Activated gamma-delta T cell treated with Interleukin-2 at 50 U/mL for 16 hours (primary cell): ENCODE measurements at regions not wholly inside any gene's neighbourhood (a gene's known extent, or its start where the extent isn't known, plus 50 kb on each side); places are given as distances from the start of the nearest gene placed in this dataset.
"Not testable (repeated sequence)": the region's sequence is repeated elsewhere in the genome, so short reads cannot be mapped to it uniquely, and the experiment has no call there.

ENCODE experiments used
- DNase-seq: peaks from one replicate; pipeline ENCODE4 v3.0.0-alpha.2; 2020

- not testable (repeated sequence) for DNase-seq
Measured at GRCh38 chr13:70981219-70981618, 873.0 kb upstream of the KLHL1 start.

GRCh38 chr13:70969321-70969720 lies 861.1 kb upstream of the KLHL1 start:
- DNase-seq = no peak

GRCh38 chr13:70967564-70967963 lies 859.3 kb upstream of the KLHL1 start:
- DNase-seq = no peak

GRCh38 chr13:70964874-70965273 lies 856.6 kb upstream of the KLHL1 start:
- DNase-seq = no peak

- no peak for DNase-seq
Measured at GRCh38 chr13:70964124-70964523, 855.9 kb upstream of the KLHL1 start.

GRCh38 chr13:70960841-70961443 lies 852.7 kb upstream of the KLHL1 start:
- DNase-seq = no peak

GRCh38 chr13:70959035-70959775 lies 851.0 kb upstream of the KLHL1 start:
- no peak for DNase-seq

- DNase-seq = no peak
Measured at GRCh38 chr13:70955887-70956286, 847.6 kb upstream of the KLHL1 start.

GRCh38 chr13:70950664-70951063 lies 842.4 kb upstream of the KLHL1 start:
- DNase-seq = no peak

- no peak for DNase-seq
Measured at GRCh38 chr13:70945506-70945905, 837.3 kb upstream of the KLHL1 start.

- no peak for DNase-seq
Measured at GRCh38 chr13:70941454-70941853, 833.2 kb upstream of the KLHL1 start.

GRCh38 chr13:70938462-70938861 lies 830.2 kb upstream of the KLHL1 start:
- DNase-seq = no peak

GRCh38 chr13:70932511-70932910 lies 824.3 kb upstream of the KLHL1 start:
- DNase-seq = no peak

GRCh38 chr13:70923863-70924752 lies 815.9 kb upstream of the KLHL1 start:
- DNase-seq = no peak

- no peak for DNase-seq
Measured at GRCh38 chr13:70911286-70911685, 803.0 kb upstream of the KLHL1 start.

- DNase-seq = no peak
Measured at GRCh38 chr13:70908795-70909194, 800.5 kb upstream of the KLHL1 start.

GRCh38 chr13:70905035-70905434 lies 796.8 kb upstream of the KLHL1 start:
- no peak for DNase-seq

- DNase-seq = no peak
Measured at GRCh38 chr13:70896136-70896535, 787.9 kb upstream of the KLHL1 start.

- DNase-seq = no peak
Measured at GRCh38 chr13:70895599-70895998, 787.3 kb upstream of the KLHL1 start.

- no peak for DNase-seq
Measured at GRCh38 chr13:70894258-70894657, 786.0 kb upstream of the KLHL1 start.

GRCh38 chr13:70893832-70894231 lies 785.6 kb upstream of the KLHL1 start:
- DNase-seq = no peak

- no peak for DNase-seq
Measured at GRCh38 chr13:70890289-70890688, 782.0 kb upstream of the KLHL1 start.

GRCh38 chr13:70889163-70889562 lies 780.9 kb upstream of the KLHL1 start:
- DNase-seq = no peak

GRCh38 chr13:70884196-70884595 lies 775.9 kb upstream of the KLHL1 start:
- no peak for DNase-seq
